ENCODE measurements at regions not wholly inside any gene's neighbourhood (a gene's known extent, or its start where the extent isn't known, plus 50 kb on each side); places are given as distances from the start of the nearest gene placed in this dataset.

GRCh38 chr4:74590476-74590875 lies 145.5 kb downstream of the AREG start:
- H3K27me3 ChIP-seq = no peaks in the 10 kb centered on the region
- ATAC-seq = no peak
- intact Hi-C loops (cut with DNase I) = no loop called here
- H3K36me3 ChIP-seq = no peaks in the 10 kb centered on the region
- H3K9me3 ChIP-seq = no peaks in the 10 kb centered on the region
- TF ChIP-seq POLR2A (IDR thresholded peaks at IDR 0.05) (no peak), CTCF (IDR thresholded peaks at IDR 0.05) (no peak)
- no peak for DNase-seq
- no peaks in the 10 kb centered on the region for H3K4me1 ChIP-seq
- H3K27ac ChIP-seq = no peak overlapping the region
- H3K4me3 ChIP-seq = no peak overlapping the region

GRCh38 chr4:74598611-74599325 lies 153.8 kb downstream of the AREG start:
- ATAC-seq (no peak), DNase-seq (no peak)
- Histone ChIP-seq H3K27me3 (no peaks in the 10 kb centered on the region), H3K36me3 (no peaks in the 10 kb centered on the region), H3K27ac (no peak overlapping the region), H3K4me1 (no peaks in the 10 kb centered on the region), H3K4me3 (no peak overlapping the region), H3K9me3 (no peaks in the 10 kb centered on the region)
- 78% methylated on average over 4 of the region's 4 CpGs for WGBS (ENCODE audit: insufficient coverage, low coverage, low lambda C conversion rate, missing lambda C conversion rate)
- no peak for TF ChIP-seq CTCF (IDR thresholded peaks at IDR 0.05)
- TF ChIP-seq POLR2A (IDR thresholded peaks at IDR 0.05) = no peak
- intact Hi-C loops (cut with DNase I) = no loop called here

GRCh38 chr4:74603186-74603585 lies 158.2 kb downstream of the AREG start:
- no peak for TF ChIP-seq CTCF (IDR thresholded peaks at IDR 0.05)
- TF ChIP-seq POLR2A (IDR thresholded peaks at IDR 0.05) = no peak
- Histone ChIP-seq H3K27ac (no peak overlapping the region), H3K27me3 (no peaks in the 10 kb centered on the region), H3K36me3 (no peaks in the 10 kb centered on the region), H3K9me3 (no peaks in the 10 kb centered on the region), H3K4me3 (no peak overlapping the region), H3K4me1 (no peaks in the 10 kb centered on the region)
- no peak for ATAC-seq
- no peak for DNase-seq
- WGBS (ENCODE audit: insufficient coverage, low coverage, low lambda C conversion rate, missing lambda C conversion rate) = 62% methylated on average over 3 of the region's 3 CpGs
- intact Hi-C loops (cut with DNase I) = no loop called here

GRCh38 chr4:74608151-74608949 lies 163.4 kb downstream of the AREG start:
- Histone ChIP-seq H3K9me3 (no peaks in the 10 kb centered on the region), H3K4me1 (no peaks in the 10 kb centered on the region), H3K4me3 (no peak overlapping the region), H3K27me3 (no peaks in the 10 kb centered on the region), H3K27ac (no peak overlapping the region), H3K36me3 (no peaks in the 10 kb centered on the region)
- WGBS (ENCODE audit: insufficient coverage, low coverage, low lambda C conversion rate, missing lambda C conversion rate) = 49% methylated on average over 2 of the region's 2 CpGs
- TF ChIP-seq POLR2A (IDR thresholded peaks at IDR 0.05) (no peak), CTCF (IDR thresholded peaks at IDR 0.05) (no peak)
- DNase-seq (no peak), ATAC-seq (peak in 1 of 4 donors; percentile 70)
- intact Hi-C loops (cut with DNase I) = no loop called here
